Stimulated activated CD8-positive, alpha-beta memory T cell treated with anti-CD3 and anti-CD28 coated beads, Interleukin-12 subunit alpha, Interleukin-12 subunit beta, amount 100 ng/mL, for 1 hour (primary cell): ENCODE measurements at regions not wholly inside any gene's neighbourhood (a gene's known extent, or its start where the extent isn't known, plus 50 kb on each side); places are given as distances from the start of the nearest gene placed in this dataset.

ENCODE experiments used
- DNase-seq: peaks from one replicate; pipeline ENCODE4 v3.0.0-alpha.2; 2020; ENCODE audit warnings: low read depth

GRCh38 chr10:2445370-2445769 is 622.0 kb upstream of the PFKP start:
- DNase-seq, result no peak

GRCh38 chr10:2439983-2440382 is 627.4 kb upstream of the PFKP start:
- no peak for DNase-seq

DNA sequence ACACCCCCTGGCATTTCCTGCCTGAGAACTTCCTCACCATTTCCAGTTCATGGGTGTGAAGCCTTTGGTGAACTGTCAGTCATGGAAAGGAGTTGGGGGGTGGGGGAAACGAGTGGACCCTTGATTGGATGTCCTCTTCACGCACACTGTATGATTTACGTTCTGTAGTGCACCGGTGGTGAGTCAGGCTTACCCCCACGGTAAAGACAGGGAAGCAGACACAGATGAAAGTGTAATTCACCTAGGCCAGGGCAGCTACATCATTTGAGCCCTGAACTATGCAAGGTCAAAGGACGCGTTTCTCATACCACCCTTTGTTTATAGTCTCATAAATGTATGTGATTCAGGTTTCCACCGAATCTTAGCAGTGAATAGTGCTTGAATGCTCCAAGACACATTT is 628.3 kb upstream of the PFKP start:
- DNase-seq, result no peak

- no peak for DNase-seq
These were observed 629.0 kb upstream of the PFKP start for GRCh38 chr10:2438248-2438939.

GRCh38 chr10:2436933-2437332 is 630.4 kb upstream of the PFKP start:
- DNase-seq, result no peak

GRCh38 chr10:2431961-2432360 is 635.4 kb upstream of the PFKP start:
- no peak for DNase-seq

- no peak for DNase-seq
These were observed 639.9 kb upstream of the PFKP start for GRCh38 chr10:2427412-2427811.

- DNase-seq, result no peak
These were observed 642.0 kb upstream of the PFKP start for GRCh38 chr10:2425320-2425719.

GRCh38 chr10:2414562-2414961 is 652.8 kb upstream of the PFKP start:
- no peak for DNase-seq

DNA sequence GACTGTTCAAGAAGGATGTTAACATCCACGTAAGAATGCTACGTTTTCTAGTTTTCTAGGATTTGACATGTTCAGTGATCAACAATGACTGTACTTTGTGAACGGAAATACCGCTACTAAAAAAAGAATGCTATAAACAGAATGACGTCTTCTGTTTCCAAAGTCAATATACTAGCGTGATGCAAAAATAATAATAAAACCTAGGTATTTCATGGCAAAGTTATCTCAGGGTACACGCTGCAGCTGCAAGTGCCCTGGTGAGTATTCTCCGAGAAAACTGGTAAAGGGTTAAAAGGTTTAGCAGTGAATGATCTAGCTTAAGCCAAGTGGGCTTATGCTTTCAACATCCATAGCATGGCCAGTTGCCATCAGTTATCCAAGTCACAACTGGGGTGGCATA is 653.3 kb upstream of the PFKP start:
- no peak for DNase-seq

DNA sequence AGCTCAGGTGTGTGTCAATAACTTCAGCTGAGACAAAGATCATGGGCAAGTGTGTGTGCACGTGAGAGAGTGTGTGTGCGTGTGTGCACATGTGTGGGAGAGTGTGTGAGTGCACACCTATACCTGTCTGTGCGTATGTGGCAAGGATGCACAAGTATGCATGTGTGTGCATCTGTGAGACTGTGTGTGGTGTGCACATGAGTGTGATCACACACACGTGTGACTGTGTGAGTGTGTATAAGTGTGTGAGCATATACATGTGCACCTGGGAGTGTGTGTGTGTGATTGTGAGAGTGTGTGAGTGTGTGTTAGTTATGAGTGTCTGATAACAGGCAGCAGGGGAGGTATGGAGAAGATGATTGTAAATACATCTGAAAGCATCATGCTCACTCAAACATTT is 657.3 kb upstream of the PFKP start:
- no peak for DNase-seq

- DNase-seq, result no peak
These were observed 664.1 kb upstream of the ADARB2 start for GRCh38 chr10:2401459-2401858.

GRCh38 chr10:2399482-2399881 is 662.2 kb upstream of the ADARB2 start:
- DNase-seq, result no peak

GRCh38 chr10:2392145-2392812 is 655.0 kb upstream of the ADARB2 start:
- no peak for DNase-seq

GRCh38 chr10:2387672-2388071 is 650.3 kb upstream of the ADARB2 start:
- no peak for DNase-seq

DNA sequence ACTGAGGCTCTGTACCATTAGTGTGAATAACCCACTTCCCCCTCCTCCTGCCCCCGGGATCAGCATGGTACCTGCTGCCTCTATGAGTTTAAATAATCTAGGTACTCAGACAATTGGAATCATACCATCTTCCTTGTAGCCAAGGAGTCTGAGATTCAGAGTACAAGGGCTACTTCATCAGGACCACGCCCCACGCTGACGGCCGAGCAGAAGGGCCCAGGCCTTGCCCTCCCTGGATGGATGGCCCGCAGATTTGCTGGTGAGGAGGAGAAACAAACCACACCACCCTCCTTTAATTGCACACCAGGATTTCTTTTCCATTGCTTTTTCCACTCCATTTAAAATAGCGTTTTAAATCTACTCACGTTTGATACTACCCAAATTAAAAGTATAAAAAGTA is 649.9 kb upstream of the ADARB2 start:
- no peak for DNase-seq

- DNase-seq, result no peak
These were observed 642.9 kb upstream of the ADARB2 start for GRCh38 chr10:2380218-2380617.

DNA sequence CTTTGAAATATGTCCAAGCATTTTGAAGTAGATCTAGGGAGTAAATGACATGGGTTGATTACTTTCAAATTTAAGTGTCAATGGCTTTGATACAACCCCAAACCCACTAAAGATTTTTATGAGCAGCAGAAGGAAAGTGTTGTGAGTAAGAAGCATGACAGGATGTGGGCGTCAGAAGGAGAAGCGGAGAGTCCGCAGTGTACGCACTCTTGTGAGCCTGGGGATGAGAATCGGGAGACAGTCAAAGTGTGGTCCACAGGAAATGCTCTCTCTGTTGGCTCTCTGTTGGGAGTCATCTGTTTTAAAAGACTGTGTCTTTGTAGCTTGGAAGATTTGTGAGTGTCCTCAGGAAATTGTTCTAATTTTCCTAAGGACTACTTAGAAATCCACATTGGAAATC is 629.8 kb upstream of the ADARB2 start:
- no peak for DNase-seq

DNA sequence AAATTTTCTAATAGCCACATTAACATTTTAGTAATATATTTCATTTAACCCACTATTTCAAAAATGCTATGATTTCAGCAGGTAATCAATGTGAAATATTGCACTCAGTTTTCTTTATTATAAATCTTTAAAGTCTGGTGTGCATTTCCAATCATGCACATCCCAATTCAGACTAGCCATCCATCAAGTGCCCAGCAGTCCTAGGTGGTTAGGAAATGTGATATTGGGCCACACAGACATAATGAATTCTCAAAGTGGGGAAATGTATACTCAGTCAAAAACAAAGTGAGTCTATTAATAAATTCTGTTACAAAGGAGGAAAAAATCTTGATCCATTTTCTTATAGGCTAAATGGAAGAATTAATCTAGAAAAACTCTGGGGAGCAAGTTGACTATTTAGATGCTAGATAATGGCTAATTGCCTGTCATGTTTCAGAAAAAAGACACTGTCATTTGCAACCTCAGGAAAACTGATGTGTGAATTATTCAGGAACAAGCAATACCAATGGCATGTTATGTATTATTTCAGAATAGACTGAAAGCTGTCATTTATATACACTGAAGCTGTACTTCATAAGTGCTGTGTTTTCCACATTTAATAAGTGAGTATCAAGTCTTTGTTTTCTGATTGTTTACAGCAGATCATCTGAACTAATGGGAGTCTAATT is 629.1 kb upstream of the ADARB2 start:
- no peak for DNase-seq

GRCh38 chr10:2362331-2362730 is 625.0 kb upstream of the ADARB2 start:
- no peak for DNase-seq

- no peak for DNase-seq
These were observed 621.3 kb upstream of the ADARB2 start for GRCh38 chr10:2358586-2358985.

DNA sequence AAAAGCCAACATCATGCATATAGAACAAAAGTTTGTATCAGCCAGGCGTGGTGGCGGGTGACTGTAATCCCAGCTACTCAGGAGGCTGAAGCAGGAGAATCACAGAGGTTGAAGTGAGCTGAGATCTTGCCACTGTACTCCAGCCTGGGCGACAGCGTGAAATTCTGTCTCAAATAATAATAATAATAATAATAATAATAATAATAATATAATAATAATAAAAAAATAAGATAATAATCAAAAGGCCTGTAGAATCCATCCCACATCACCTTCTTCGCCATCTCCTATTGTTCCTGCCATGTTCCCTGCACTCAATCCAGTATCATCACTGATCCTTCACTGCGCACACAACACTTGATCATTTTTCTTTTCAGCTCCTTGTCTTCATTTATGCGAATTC is 619.3 kb upstream of the ADARB2 start:
- DNase-seq, result no peak

- DNase-seq, result no peak
These were observed 614.2 kb upstream of the ADARB2 start for GRCh38 chr10:2351566-2351965.

DNA sequence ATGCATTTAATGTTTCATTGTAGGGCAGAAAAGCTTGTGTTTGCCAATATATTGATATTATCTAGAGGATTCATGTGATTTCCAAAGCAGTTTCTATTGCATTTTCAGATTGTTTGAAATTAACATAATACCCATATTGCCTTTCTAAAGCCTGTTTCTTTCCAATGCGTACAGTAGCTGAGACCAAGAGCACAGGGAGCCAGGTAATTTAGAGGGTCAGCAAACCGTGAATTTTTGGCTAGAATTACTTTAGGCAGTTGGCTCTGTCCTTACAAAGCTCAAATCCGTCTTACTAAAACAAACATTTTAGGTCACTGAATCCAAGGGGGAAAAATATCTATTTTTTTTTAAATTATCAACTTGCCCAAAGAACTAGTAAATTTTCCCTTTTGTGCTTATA is 604.9 kb upstream of the ADARB2 start:
- no peak for DNase-seq
